H1 (cell line): ENCODE measurements at regions not wholly inside any gene's neighbourhood (a gene's known extent, or its start where the extent isn't known, plus 50 kb on each side); places are given as distances from the start of the nearest gene placed in this dataset.

ENCODE experiments used
- CTCF ChIA-PET: fragments of 300-600 bp; sonication (Branson Sonifier 250); formaldehyde crosslinking; loops from one replicate; lab custom pipeline; 2021; ENCODE audit not compliant: partially characterized antibody; lab: Charles Lee
- POLR2A ChIA-PET: fragments of 300-600 bp; sonication (Branson Sonifier 250); formaldehyde crosslinking; loops from one replicate; lab custom pipeline; 2021; ENCODE audit warnings: inconsistent platforms; ENCODE audit not compliant: partially characterized antibody; lab: Charles Lee
- DNase-seq, 2 experiments: peaks; one replicate each; pipeline versions ENCODE4 v3.0.0 to v3.0.0-alpha.2; 2010 to 2022; ENCODE audit warnings: low spot score in 2 of 2, low read depth in 1 of 2, mixed read lengths in 1 of 2
- FAIRE-seq: peaks from 2 replicates; lab custom pipeline; 2011; peaks lifted over from hg19 to GRCh38; lab: Jason Lieb, UNC
- H2AFZ ChIP-seq: 2 replicates; pipeline ENCODE4 v1.8.1; 2012; ENCODE audit warnings: low read length, inconsistent platforms
- H2AK5ac ChIP-seq: 2 replicates; pipeline ENCODE4 v1.6.1; 2013; ENCODE audit warnings: low read depth, low read length
- H2BK120ac ChIP-seq: replicated peaks from 2 replicates; pipeline ENCODE3; 2013; ENCODE audit warnings: low read depth, low read length, inconsistent platforms
- H2BK12ac ChIP-seq: 2 replicates; pipeline ENCODE4 v1.6.1; 2013; ENCODE audit warnings: low read depth, low read length
- H2BK15ac ChIP-seq: 2 replicates; pipeline ENCODE4 v1.6.1; 2013; ENCODE audit warnings: low read length
- H2BK20ac ChIP-seq: 2 replicates; pipeline ENCODE4 v1.6.1; 2013; ENCODE audit warnings: low read length
- H2BK5ac ChIP-seq: 2 replicates; pipeline ENCODE4 v1.6.1; 2013; ENCODE audit warnings: low read depth, low read length
- H3K14ac ChIP-seq: 2 replicates; pipeline ENCODE4 v1.6.1; 2013; ENCODE audit warnings: inconsistent platforms; ENCODE audit not compliant: insufficient read length
- H3K18ac ChIP-seq: 2 replicates; pipeline ENCODE4 v1.6.1; 2013; ENCODE audit warnings: low read length; ENCODE audit errors: extremely low read depth
- H3K23ac ChIP-seq: 2 replicates; pipeline ENCODE4 v1.6.1; 2013; ENCODE audit warnings: inconsistent platforms; ENCODE audit not compliant: insufficient read length
- H3K23me2 ChIP-seq: 2 replicates; pipeline ENCODE4 v1.6.1; 2013; ENCODE audit warnings: low read depth, low read length
- H3K27ac ChIP-seq: 2 replicates; pipeline ENCODE4 v1.6.1; 2011; ENCODE audit warnings: low read depth, low read length, inconsistent platforms
- H3K27me3 ChIP-seq, 4 experiments: replicated peaks in 1 of 4; 1 replicate in 1 of 4; 2 replicates in 3 of 4; pipeline versions ENCODE4 v1.6.1 to v1.8.1; 2011 to 2013; ENCODE audit warnings: low read length in 3 of 4, mild to moderate bottlenecking in 3 of 4, inconsistent platforms in 2 of 4, mixed read lengths in 2 of 4, moderate library complexity in 1 of 4; ENCODE audit not compliant: control insufficient read depth in 3 of 4, insufficient read depth in 3 of 4; ENCODE audit errors: extremely low read depth in 1 of 4
- H3K36me3 ChIP-seq, 4 experiments: 2 replicates each; pipeline versions ENCODE4 v1.6.1 to v1.8.1; 2011 to 2013; ENCODE audit warnings: mild to moderate bottlenecking in 4 of 4, low read length in 3 of 4, moderate library complexity in 2 of 4, control low read depth in 1 of 4, inconsistent platforms in 1 of 4; ENCODE audit not compliant: insufficient read depth in 4 of 4, control insufficient read depth in 2 of 4
- H3K4ac ChIP-seq: replicated peaks from 2 replicates; pipeline ENCODE3; 2013; ENCODE audit warnings: low read length, low read depth, mixed read lengths, inconsistent platforms; ENCODE audit not compliant: insufficient read length
- H3K4me1 ChIP-seq, 4 experiments: replicated peaks in 1 of 4; 1 replicate in 1 of 4; 2 replicates in 3 of 4; pipeline versions ENCODE4 v1.6.1 to v1.8.1; 2011 to 2013; ENCODE audit warnings: low read length in 3 of 4, inconsistent platforms in 2 of 4, mixed read lengths in 1 of 4; ENCODE audit not compliant: insufficient read depth in 4 of 4, control insufficient read depth in 3 of 4
- H3K4me2 ChIP-seq, 2 experiments: 2 replicates each; pipeline versions ENCODE4 v1.6.1 to v1.8.1; 2011 to 2013; ENCODE audit warnings: low read depth in 2 of 2, low read length in 2 of 2, control low read depth in 1 of 2, inconsistent platforms in 1 of 2, mild to moderate bottlenecking in 1 of 2; ENCODE audit not compliant: insufficient read depth in 1 of 2
- H3K4me3 ChIP-seq, 4 experiments: fragments of 200-600, 300-600 bp in 1 of 4; sonication (generic), shearing (Covaris generic), sonication (Bioruptor Twin) in 1 of 4; 2 replicates each; pipeline versions ENCODE4 v1.5.1 to v1.8.1; 2011 to 2016; ENCODE audit warnings: low read length in 4 of 4, low read depth in 3 of 4, control low read depth in 2 of 4, inconsistent platforms in 2 of 4, mild to moderate bottlenecking in 2 of 4, mixed read lengths in 1 of 4, moderate library complexity in 1 of 4; ENCODE audit not compliant: insufficient read depth in 2 of 4; ENCODE audit errors: extremely low read depth in 1 of 4
- H3K56ac ChIP-seq: replicated peaks from 2 replicates; pipeline ENCODE3; 2013; ENCODE audit warnings: low read depth, mild to moderate bottlenecking, mixed read lengths, low read length, inconsistent platforms; ENCODE audit not compliant: insufficient read length
- H3K79me1 ChIP-seq: 2 replicates; pipeline ENCODE4 v1.6.1; 2013; ENCODE audit warnings: low read depth, low read length, control low read depth
- H3K79me2 ChIP-seq, 2 experiments: 2 replicates each; pipeline versions ENCODE4 v1.6.1 to v1.8.1; 2012 to 2013; ENCODE audit warnings: low read length in 2 of 2, mild to moderate bottlenecking in 2 of 2, inconsistent platforms in 1 of 2; ENCODE audit not compliant: insufficient read depth in 2 of 2, control insufficient read depth in 1 of 2
- H3K9ac ChIP-seq, 4 experiments: replicated peaks in 1 of 4; 1 replicate in 1 of 4; 2 replicates in 3 of 4; pipeline versions ENCODE4 v1.6.1 to v1.8.1; 2011 to 2013; ENCODE audit warnings: low read depth in 3 of 4, low read length in 3 of 4, control low read depth in 2 of 4, mild to moderate bottlenecking in 2 of 4, moderate library complexity in 2 of 4, inconsistent platforms in 1 of 4; ENCODE audit errors: extremely low read depth in 1 of 4
- H3K9me3 ChIP-seq, 2 experiments: 2 replicates each; pipeline versions ENCODE4 v1.6.1 to v1.8.1; 2012 to 2013; ENCODE audit warnings: mild to moderate bottlenecking in 2 of 2, moderate library complexity in 2 of 2, control low read depth in 1 of 2, inconsistent platforms in 1 of 2, low read depth in 1 of 2, low read length in 1 of 2, mixed read lengths in 1 of 2; ENCODE audit not compliant: insufficient read depth in 2 of 2
- H4K20me1 ChIP-seq, 2 experiments: replicated peaks in 1 of 2; 2 replicates each; pipeline versions ENCODE3 to v1.8.1; 2011 to 2013; ENCODE audit warnings: inconsistent platforms in 2 of 2, low read length in 2 of 2, mild to moderate bottlenecking in 1 of 2; ENCODE audit not compliant: insufficient read depth in 2 of 2, control insufficient read depth in 1 of 2
- H4K5ac ChIP-seq: 2 replicates; pipeline ENCODE4 v1.6.1; 2013; ENCODE audit warnings: low read length, low read depth, mixed read lengths, inconsistent platforms; ENCODE audit not compliant: insufficient read length
- H4K8ac ChIP-seq: 2 replicates; pipeline ENCODE4 v1.8.0; 2013; ENCODE audit warnings: mild to moderate bottlenecking, moderate library complexity, low read length, inconsistent platforms; ENCODE audit not compliant: insufficient read depth; ENCODE audit errors: extremely low read depth
- H4K91ac ChIP-seq: replicated peaks from 2 replicates; pipeline ENCODE3; 2013; ENCODE audit warnings: low read length, mixed read lengths, inconsistent platforms; ENCODE audit not compliant: insufficient read length
- BACH1 ChIP-seq: IDR thresholded peaks from 2 replicates; pipeline ENCODE4 v1.6.1; 2012; ENCODE audit warnings: low read length, improper control_type of control experiment
- BCL11A ChIP-seq, 2 experiments: IDR thresholded peaks; one replicate each; pipeline ENCODE4 v1.6.1; 2011; ENCODE audit warnings: low read depth in 2 of 2, low read length in 2 of 2, mild to moderate bottlenecking in 2 of 2
- E2F6 ChIP-seq: IDR thresholded peaks from 2 replicates; pipeline ENCODE4 v1.6.1; 2012; ENCODE audit warnings: inconsistent platforms
- EP300 ChIP-seq, 2 experiments: IDR thresholded peaks; 1 replicate in 1 of 2; 2 replicates in 1 of 2; pipeline ENCODE4 v1.6.1; 2011 to 2012; ENCODE audit warnings: low read depth in 2 of 2, low read length in 2 of 2, mild to moderate bottlenecking in 2 of 2, borderline replicate concordance in 1 of 2, inconsistent platforms in 1 of 2, moderate library complexity in 1 of 2
- KDM1A ChIP-seq: fragments of 200-600, 300-600 bp; sonication (generic); IDR thresholded peaks from 2 replicates; pipeline ENCODE4 v1.7.1; 2016; ENCODE audit warnings: mild to moderate bottlenecking, low read length, borderline replicate concordance
- NANOG ChIP-seq: IDR thresholded peaks from 2 replicates; pipeline ENCODE4 v1.6.1; 2011; ENCODE audit warnings: low read length, low read depth, mild to moderate bottlenecking, inconsistent platforms; ENCODE audit not compliant: insufficient read depth, poor library complexity, severe bottlenecking
- RNF2 ChIP-seq: fragments of 200-900, 300-1000 bp; sonication (generic); IDR thresholded peaks from 2 replicates; pipeline ENCODE4 v1.7.1; 2016; ENCODE audit warnings: borderline replicate concordance, low read depth, mild to moderate bottlenecking, antibody characterized with exemption, low read length; ENCODE audit not compliant: poor library complexity, severe bottlenecking; ENCODE audit errors: missing control alignments
- SRF ChIP-seq: IDR thresholded peaks from 2 replicates; pipeline ENCODE4 v1.6.1; 2011; ENCODE audit warnings: mild to moderate bottlenecking, low read depth, low read length, moderate library complexity
- WGBS, 2 experiments: shearing (Covaris generic) in 1 of 2; methylation state at CpG; one replicate each; pipeline versions ENCODE4 v1.1.6 to v1.1.7; 2013 to 2015; ENCODE audit warnings: low lambda C conversion rate in 2 of 2, mixed read lengths in 2 of 2, inconsistent platforms in 1 of 2, low coverage in 1 of 2, missing lambda C conversion rate in 1 of 2; ENCODE audit not compliant: insufficient replicate concordance in 2 of 2, insufficient coverage in 1 of 2, insufficient read length in 1 of 2; ENCODE audit errors: extremely low coverage in 1 of 2, missing lambda C conversion rate in 1 of 2; 5-methylcytosine and 5-hydroxymethylcytosine counted together
- TF ChIP-seq, protein P1 (sequence below): IDR thresholded peaks from 2 replicates; pipeline ENCODE4 v1.6.1; 2012; ENCODE audit warnings: low read length, inconsistent platforms
- TF ChIP-seq, protein P2 (sequence below): IDR thresholded peaks from 2 replicates; pipeline ENCODE4 v1.6.1; 2011; ENCODE audit warnings: low read depth, mild to moderate bottlenecking, low read length; ENCODE audit not compliant: insufficient read depth

DNA sequence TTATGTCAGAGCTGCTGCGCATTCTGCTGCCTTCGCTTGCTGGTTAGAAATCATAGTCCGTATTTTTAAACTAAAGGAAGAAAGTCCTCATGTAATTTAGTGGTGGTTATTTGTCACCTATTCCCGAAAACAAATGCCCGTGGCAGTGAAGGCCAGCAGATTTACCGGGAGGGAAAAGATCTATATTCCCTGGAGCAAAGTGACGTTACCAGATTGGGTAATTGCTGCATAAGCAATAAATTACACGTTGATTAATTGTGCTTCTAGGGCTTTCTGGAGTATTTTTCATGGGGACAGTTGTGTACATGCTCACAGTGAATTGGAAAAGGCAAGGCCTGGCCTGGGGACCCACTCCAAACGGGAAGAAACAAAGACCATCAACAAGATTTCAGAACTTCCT is 298.7 kb downstream of the NPHP4 start:
- Histone ChIP-seq H3K23me2 (no peaks in the 10 kb centered on the region), H2AFZ (no peak overlapping the region), H4K8ac (no peak overlapping the region), H3K4me2 (no peak overlapping the region), H3K56ac (no peak overlapping the region), H4K20me1 (no peaks in the 10 kb centered on the region), H3K36me3 (no peaks in the 10 kb centered on the region), H3K23ac (no peak overlapping the region), H3K4me3 (no peak overlapping the region), H3K27ac (no peak overlapping the region), H3K9me3 (no peaks in the 10 kb centered on the region), H3K79me1 (no peaks in the 10 kb centered on the region), H3K79me2 (no peaks in the 10 kb centered on the region), H3K18ac (no peak overlapping the region), H2AK5ac (no peak overlapping the region), H3K4me1 (peaks cover 0 to under 1% (median under 1%) of the 10 kb centered on the region in 4 experiments; a peak in 3 of 7 replicates), H2BK20ac (no peak overlapping the region), H3K14ac (no peak overlapping the region), H2BK5ac (no peak overlapping the region), H2BK15ac (no peak overlapping the region), H3K4ac (no peak overlapping the region), H2BK12ac (no peak overlapping the region), H4K5ac (no peak overlapping the region), H3K9ac (no peak overlapping the region), H3K27me3 (no peaks in the 10 kb centered on the region), H4K91ac (no peak overlapping the region), H2BK120ac (no peak overlapping the region)
- WGBS, 2 experiments: 96% methylated on average over 9 of the region's 9 CpGs; no CpG with 5 or more reads in 1 of the 2 experiments
- POLR2A ChIA-PET: no interaction called here
- DNase-seq (no peak), FAIRE-seq (no peak)
- CTCF ChIA-PET: interaction anchor here (0.9 to 1.8 kb wide), 3 partner anchors 10 to 73 kb away, joined by 3 to 5 read pairs (median 3); no protein-coding TSS in a partner anchor
- TF ChIP-seq NANOG: no peak
- TF ChIP-seq EP300 (IDR thresholded peaks at IDR 0.05; ENCODE audit: borderline replicate concordance in 1 of 2, low read depth in 2 of 2, low read length in 2 of 2): no peak
- TF ChIP-seq, protein P1, sequence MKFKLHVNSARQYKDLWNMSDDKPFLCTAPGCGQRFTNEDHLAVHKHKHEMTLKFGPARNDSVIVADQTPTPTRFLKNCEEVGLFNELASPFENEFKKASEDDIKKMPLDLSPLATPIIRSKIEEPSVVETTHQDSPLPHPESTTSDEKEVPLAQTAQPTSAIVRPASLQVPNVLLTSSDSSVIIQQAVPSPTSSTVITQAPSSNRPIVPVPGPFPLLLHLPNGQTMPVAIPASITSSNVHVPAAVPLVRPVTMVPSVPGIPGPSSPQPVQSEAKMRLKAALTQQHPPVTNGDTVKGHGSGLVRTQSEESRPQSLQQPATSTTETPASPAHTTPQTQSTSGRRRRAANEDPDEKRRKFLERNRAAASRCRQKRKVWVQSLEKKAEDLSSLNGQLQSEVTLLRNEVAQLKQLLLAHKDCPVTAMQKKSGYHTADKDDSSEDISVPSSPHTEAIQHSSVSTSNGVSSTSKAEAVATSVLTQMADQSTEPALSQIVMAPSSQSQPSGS: no peak
- no peak for TF ChIP-seq E2F6
- TF ChIP-seq RNF2: no peak
- TF ChIP-seq BCL11A (IDR thresholded peaks at IDR 0.05; ENCODE audit: low read depth in 2 of 2, low read length in 2 of 2): no peak
- no peak for TF ChIP-seq SRF
- no peak for TF ChIP-seq BACH1
- TF ChIP-seq, protein P2, sequence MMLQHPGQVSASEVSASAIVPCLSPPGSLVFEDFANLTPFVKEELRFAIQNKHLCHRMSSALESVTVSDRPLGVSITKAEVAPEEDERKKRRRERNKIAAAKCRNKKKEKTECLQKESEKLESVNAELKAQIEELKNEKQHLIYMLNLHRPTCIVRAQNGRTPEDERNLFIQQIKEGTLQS: no peak
- no peak for TF ChIP-seq KDM1A
